CD14-positive monocyte (primary cell): ENCODE measurements at regions not wholly inside any gene's neighbourhood (a gene's known extent, or its start where the extent isn't known, plus 50 kb on each side); places are given as distances from the start of the nearest gene placed in this dataset.

Experiments
- DNase-seq, 3 donors: peaks; one replicate each; pipeline ENCODE4 v3.0.0-alpha.2; 2011 to 2022
- H2AFZ ChIP-seq: 2 replicates; pipeline ENCODE4 v1.6.0; 2012; ENCODE audit warnings: mild to moderate bottlenecking, low read depth, low read length, inconsistent platforms; ENCODE audit not compliant: insufficient read depth, poor library complexity, severe bottlenecking
- H3K27ac ChIP-seq, 2 donors: 1 replicate in 1 of 2; 2 replicates in 1 of 2; pipeline ENCODE4 v1.5.1; 2012 to 2013; ENCODE audit warnings: low read length in 2 of 2, control low read depth in 1 of 2, inconsistent platforms in 1 of 2, low read depth in 1 of 2, mild to moderate bottlenecking in 1 of 2
- H3K27me3 ChIP-seq, 2 donors: one replicate each; pipeline versions ENCODE4 v1.6.0 to v1.6.1; 2011 to 2013; ENCODE audit warnings: low read length in 2 of 2; ENCODE audit not compliant: control insufficient read depth in 2 of 2, insufficient read depth in 2 of 2
- H3K36me3 ChIP-seq, 2 donors: replicated peaks in 1 of 2; 1 replicate in 1 of 2; 2 replicates in 1 of 2; pipeline versions ENCODE4 v1.5.1 to v1.6.1; 2012 to 2013; ENCODE audit warnings: low read length in 2 of 2, control low read depth in 1 of 2, inconsistent platforms in 1 of 2, mild to moderate bottlenecking in 1 of 2; ENCODE audit not compliant: insufficient read depth in 2 of 2, control insufficient read depth in 1 of 2
- H3K4me1 ChIP-seq, 2 donors: 1 replicate in 1 of 2; 2 replicates in 1 of 2; pipeline versions ENCODE4 v1.5.1 to v1.6.1; 2012 to 2013; ENCODE audit warnings: low read length in 2 of 2, control low read depth in 1 of 2, inconsistent platforms in 1 of 2, mild to moderate bottlenecking in 1 of 2, moderate library complexity in 1 of 2; ENCODE audit not compliant: insufficient read depth in 2 of 2, control insufficient read depth in 1 of 2
- H3K4me2 ChIP-seq: replicated peaks from 2 replicates; pipeline ENCODE3; 2012; ENCODE audit warnings: low read length, moderate library complexity, mild to moderate bottlenecking; ENCODE audit not compliant: poor library complexity, severe bottlenecking; ENCODE audit errors: extremely low read depth
- H3K4me3 ChIP-seq, 3 experiments: fragments of 200-600 bp in 1 of 3; sonication (generic) in 1 of 3; replicated peaks in 1 of 3; 1 replicate in 2 of 3; 2 replicates in 1 of 3; pipeline ENCODE4 v1.5.1; 2011 to 2013; ENCODE audit warnings: low read length in 3 of 3, mild to moderate bottlenecking in 3 of 3, control low read depth in 2 of 3, low read depth in 2 of 3, inconsistent platforms in 1 of 3, moderate library complexity in 1 of 3
- H3K79me2 ChIP-seq: 2 replicates; pipeline ENCODE4 v1.6.0; 2012; ENCODE audit warnings: mild to moderate bottlenecking, control low read depth, inconsistent platforms, low read length, moderate library complexity; ENCODE audit not compliant: insufficient read depth
- H3K9ac ChIP-seq: 2 replicates; pipeline ENCODE4 v1.6.0; 2017; ENCODE audit warnings: low read length, mild to moderate bottlenecking; ENCODE audit not compliant: insufficient read depth, poor library complexity, severe bottlenecking
- H3K9me3 ChIP-seq, 2 donors: replicated peaks in 1 of 2; 1 replicate in 1 of 2; 2 replicates in 1 of 2; pipeline versions ENCODE4 v1.5.1 to v1.6.1; 2012 to 2013; ENCODE audit warnings: low read length in 2 of 2, control low read depth in 1 of 2; ENCODE audit not compliant: control insufficient read depth in 1 of 2, insufficient read depth in 1 of 2
- H4K20me1 ChIP-seq: 2 replicates; pipeline ENCODE4 v1.6.0; 2012; ENCODE audit warnings: mild to moderate bottlenecking, low read length, control low read depth, moderate library complexity; ENCODE audit not compliant: insufficient read depth
- H3K27ac Mint-ChIP-seq, 7 donors: one replicate each; pipeline ENCODE4 v1.8.0; 2020; ENCODE audit warnings: mild to moderate bottlenecking in 7 of 7, mixed read lengths in 7 of 7, moderate library complexity in 6 of 7, inconsistent platforms in 2 of 7
- H3K27me3 Mint-ChIP-seq, 3 donors: one replicate each; pipeline ENCODE4 v1.8.0; 2021 to 2022; ENCODE audit warnings: low read depth in 3 of 3, mild to moderate bottlenecking in 3 of 3, mixed read lengths in 3 of 3, moderate library complexity in 3 of 3, inconsistent platforms in 1 of 3
- H3K36me3 Mint-ChIP-seq, 2 donors: one replicate each; pipeline ENCODE4 v1.8.0; 2020; ENCODE audit warnings: mixed read lengths in 2 of 2, inconsistent platforms in 1 of 2, mild to moderate bottlenecking in 1 of 2
- H3K4me1 Mint-ChIP-seq: one replicate; pipeline ENCODE4 v1.8.0; 2020; ENCODE audit warnings: mild to moderate bottlenecking, mixed read lengths
- H3K4me3 Mint-ChIP-seq, 2 donors: one replicate each; pipeline ENCODE4 v1.8.0; 2020; ENCODE audit warnings: mild to moderate bottlenecking in 2 of 2, mixed read lengths in 2 of 2, moderate library complexity in 1 of 2
- H3K9me3 Mint-ChIP-seq, 7 donors: one replicate each; pipeline ENCODE4 v1.8.0; 2020 to 2022; ENCODE audit warnings: mixed read lengths in 7 of 7, mild to moderate bottlenecking in 6 of 7, moderate library complexity in 6 of 7, inconsistent platforms in 2 of 7
- WGBS: methylation state at CpG from one replicate; pipeline ENCODE4 v1.1.5; 2013; ENCODE audit warnings: missing lambda C conversion rate; ENCODE audit not compliant: insufficient coverage; 5-methylcytosine and 5-hydroxymethylcytosine counted together
- intact Hi-C, 2 donors: fragments of 100-400 bp; cut with micrococcal nuclease; formaldehyde crosslinking; loops; one replicate each; pipeline versions ENCODE4 v1.15.0 to v1.15.1; 2023
- TF ChIP-seq, protein P1 (sequence below): fragments of 200-600 bp; IDR thresholded peaks from one replicate; pipeline ENCODE4 v1.8.0; 2022; ENCODE audit warnings: antibody characterized with exemption, mild to moderate bottlenecking

DNA sequence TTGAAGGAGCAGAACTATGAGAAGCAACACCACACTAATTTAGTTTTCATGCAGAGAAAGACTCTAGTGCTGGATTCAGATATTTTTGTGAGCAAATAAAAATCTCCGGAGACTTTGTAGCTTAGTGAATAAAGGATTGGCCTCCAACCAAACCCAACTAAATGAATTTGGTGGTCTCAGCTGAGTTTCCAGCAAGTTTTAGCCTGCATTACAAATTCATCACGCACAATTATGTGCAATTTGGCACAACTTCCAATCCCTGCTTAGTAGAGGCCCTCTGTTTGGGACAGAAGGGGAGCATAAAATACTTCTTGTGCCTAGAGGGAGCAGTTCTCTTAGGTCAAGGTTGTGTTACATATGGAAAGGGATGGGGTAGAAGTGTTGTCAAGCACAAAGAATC lies 112.3 kb upstream of the ADAMTSL1 start:
- no peaks in the 10 kb centered on the region for H3K9me3 Mint-ChIP-seq
- no peaks in the 10 kb centered on the region for H3K27me3 ChIP-seq

DNA sequence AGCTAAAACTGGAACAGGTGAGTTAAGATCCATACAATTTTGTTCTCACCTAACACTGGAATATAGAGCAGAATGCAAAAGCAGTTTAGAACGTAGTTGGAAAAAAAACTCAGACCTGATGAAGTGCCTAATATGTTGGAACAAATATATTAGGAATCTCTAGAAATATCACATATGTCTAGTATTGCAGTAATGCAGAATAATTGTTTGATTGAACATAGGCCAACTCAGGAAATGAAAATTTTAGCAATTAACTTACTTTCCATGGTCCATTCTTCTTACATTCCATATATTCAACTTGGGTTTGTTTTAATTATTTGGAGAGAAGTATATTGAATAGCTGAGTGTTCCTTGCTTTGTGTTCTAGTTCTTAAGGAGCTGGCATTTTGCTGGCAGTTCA lies 111.8 kb upstream of the ADAMTSL1 start:
- no CpG with 5 or more reads among the region's 1 CpG for WGBS
- Histone ChIP-seq H3K4me2 (no peak overlapping the region), H3K79me2 (no peaks in the 10 kb centered on the region), H3K9me3 (no peaks in the 10 kb centered on the region), H2AFZ (no peak overlapping the region), H3K9ac (no peak overlapping the region), H3K36me3 (no peaks in the 10 kb centered on the region), H3K4me1 (no peaks in the 10 kb centered on the region), H3K27ac (no peak overlapping the region), H3K27me3 (no peaks in the 10 kb centered on the region), H4K20me1 (no peaks in the 10 kb centered on the region), H3K4me3 (no peak overlapping the region)
- Mint-ChIP-seq H3K4me3 (no peak overlapping the region), H3K27ac (no peak overlapping the region), H3K27me3 (no peaks in the 10 kb centered on the region), H3K4me1 (no peaks in the 10 kb centered on the region), H3K36me3 (no peaks in the 10 kb centered on the region), H3K9me3 (no peaks in the 10 kb centered on the region)
- intact Hi-C loops: no loop called here
- TF ChIP-seq, protein P1, sequence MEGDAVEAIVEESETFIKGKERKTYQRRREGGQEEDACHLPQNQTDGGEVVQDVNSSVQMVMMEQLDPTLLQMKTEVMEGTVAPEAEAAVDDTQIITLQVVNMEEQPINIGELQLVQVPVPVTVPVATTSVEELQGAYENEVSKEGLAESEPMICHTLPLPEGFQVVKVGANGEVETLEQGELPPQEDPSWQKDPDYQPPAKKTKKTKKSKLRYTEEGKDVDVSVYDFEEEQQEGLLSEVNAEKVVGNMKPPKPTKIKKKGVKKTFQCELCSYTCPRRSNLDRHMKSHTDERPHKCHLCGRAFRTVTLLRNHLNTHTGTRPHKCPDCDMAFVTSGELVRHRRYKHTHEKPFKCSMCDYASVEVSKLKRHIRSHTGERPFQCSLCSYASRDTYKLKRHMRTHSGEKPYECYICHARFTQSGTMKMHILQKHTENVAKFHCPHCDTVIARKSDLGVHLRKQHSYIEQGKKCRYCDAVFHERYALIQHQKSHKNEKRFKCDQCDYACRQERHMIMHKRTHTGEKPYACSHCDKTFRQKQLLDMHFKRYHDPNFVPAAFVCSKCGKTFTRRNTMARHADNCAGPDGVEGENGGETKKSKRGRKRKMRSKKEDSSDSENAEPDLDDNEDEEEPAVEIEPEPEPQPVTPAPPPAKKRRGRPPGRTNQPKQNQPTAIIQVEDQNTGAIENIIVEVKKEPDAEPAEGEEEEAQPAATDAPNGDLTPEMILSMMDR: no peak
- no peak for DNase-seq

More for the DNA sequence above, 112.3 kb upstream of the ADAMTSL1 start:
- Histone ChIP-seq H4K20me1 (no peaks in the 10 kb centered on the region), H3K9me3 (no peaks in the 10 kb centered on the region), H3K36me3 (no peaks in the 10 kb centered on the region), H3K27ac (no peak overlapping the region), H2AFZ (no peak overlapping the region), H3K4me3 (no peak overlapping the region), H3K9ac (no peak overlapping the region), H3K4me1 (no peaks in the 10 kb centered on the region), H3K79me2 (no peaks in the 10 kb centered on the region), H3K4me2 (no peak overlapping the region)
- no peak overlapping the region for H3K4me3 Mint-ChIP-seq
- intact Hi-C loops: no loop called here
- TF ChIP-seq, protein P1: no peak
- H3K4me1 Mint-ChIP-seq: no peaks in the 10 kb centered on the region
- WGBS: no CpG with 5 or more reads among the region's 2 CpGs
- no peak overlapping the region for H3K27ac Mint-ChIP-seq
- H3K36me3 Mint-ChIP-seq: no peaks in the 10 kb centered on the region
- no peak for DNase-seq
- H3K27me3 Mint-ChIP-seq: no peaks in the 10 kb centered on the region
